GM12878 (cell line): ENCODE measurements at regions not wholly inside any gene's neighbourhood (a gene's known extent, or its start where the extent isn't known, plus 50 kb on each side); places are given as distances from the start of the nearest gene placed in this dataset.

Experiments used
- ATAC-seq: fragments of 200-7000 bp; cut with Tn5 transposase; 3 replicates; pipeline ENCODE4 v1.9.1; 2020; ENCODE audit warnings: mild to moderate bottlenecking, moderate library complexity
- BruUV-seq: library from RNA; stranded (reverse); fragments of 400-500 nt; replicated peaks from 2 replicates; lab custom pipeline; 2021; lab: Mats Ljungman, UMichigan
- CTCF ChIA-PET: fragments of 300-600 bp; sonication (Branson Sonifier 250); formaldehyde crosslinking; extraction: SDS; loops from one replicate; lab custom pipeline; 2021; ENCODE audit warnings: inconsistent platforms; lab: Yijun Ruan, JAX
- POLR2A ChIA-PET: fragments of 350-600 bp; formaldehyde crosslinking; extraction: SDS; loops from one replicate; lab custom pipeline; 2021; ENCODE audit warnings: inconsistent platforms; lab: Charles Lee
- RAD21 ChIA-PET: fragments of 300-600 bp; sonication (Branson Sonifier 250); formaldehyde crosslinking; loops from one replicate; lab custom pipeline; 2023; ENCODE audit warnings: antibody characterized with exemption; ENCODE audit not compliant: unreplicated experiment; lab: Charles Lee
- SMC1A ChIA-PET: fragments of 300-600 bp; sonication (Branson Sonifier 250); formaldehyde crosslinking; loops from one replicate; lab custom pipeline; 2023; ENCODE audit not compliant: unreplicated experiment, uncharacterized antibody; lab: Charles Lee
- DNase-seq: peaks from one replicate; pipeline ENCODE4 v3.0.0-alpha.2; 2011; ENCODE audit warnings: low read depth, low spot score
- FAIRE-seq: peaks from 3 replicates; lab custom pipeline; 2011; peaks lifted over from hg19 to GRCh38; lab: Jason Lieb, UNC
- H2AFZ ChIP-seq: 2 replicates; pipeline ENCODE4 v1.6.0; 2011; ENCODE audit warnings: low read depth, low read length, control low read depth; ENCODE audit not compliant: control insufficient read depth
- H3K27ac ChIP-seq: 2 replicates; pipeline ENCODE4 v1.5.1; 2011; ENCODE audit warnings: control low read depth; ENCODE audit not compliant: control insufficient read depth, insufficient read depth
- H3K27me3 ChIP-seq, 2 experiments: replicated peaks in 1 of 2; 2 replicates each; pipeline versions ENCODE4 v1.6.0 to v1.6.1; 2011; ENCODE audit warnings: low read length in 1 of 2; ENCODE audit not compliant: control insufficient read depth in 2 of 2, insufficient read depth in 2 of 2
- H3K36me3 ChIP-seq, 2 experiments: 2 replicates each; pipeline ENCODE4 v1.5.1; 2011; ENCODE audit warnings: low read length in 1 of 2; ENCODE audit not compliant: control insufficient read depth in 2 of 2, insufficient read depth in 2 of 2
- H3K4me1 ChIP-seq: 2 replicates; pipeline ENCODE4 v1.6.1; 2011; ENCODE audit warnings: mild to moderate bottlenecking, low read length, moderate library complexity, mixed read lengths; ENCODE audit not compliant: control insufficient read depth, insufficient read depth
- H3K4me2 ChIP-seq: 2 replicates; pipeline ENCODE4 v1.6.0; 2011; ENCODE audit warnings: control low read depth; ENCODE audit not compliant: control insufficient read depth, insufficient read depth
- H3K4me3 ChIP-seq: fragments of 200-600 bp; sonication (generic); 2 replicates; pipeline ENCODE4 v1.5.1; 2016
- H3K79me2 ChIP-seq: 2 replicates; pipeline ENCODE4 v1.6.0; 2011; ENCODE audit warnings: low read length; ENCODE audit not compliant: control insufficient read depth, insufficient read depth
- H3K9ac ChIP-seq: 2 replicates; pipeline ENCODE4 v1.8.0; 2011; ENCODE audit warnings: low read length, control low read depth, mixed read lengths; ENCODE audit not compliant: control insufficient read depth, insufficient read depth
- H3K9me3 ChIP-seq: replicated peaks from 3 replicates; pipeline ENCODE4 v1.5.1; 2011; ENCODE audit warnings: mild to moderate bottlenecking, low read length; ENCODE audit not compliant: control insufficient read depth, insufficient read depth
- H4K20me1 ChIP-seq: 2 replicates; pipeline ENCODE4 v1.6.0; 2011; ENCODE audit not compliant: control insufficient read depth, insufficient read depth
- CEBPB ChIP-seq, 2 experiments: fragments of 150-350 bp in 1 of 2; IDR thresholded peaks; 2 replicates each; pipeline ENCODE4 v1.6.1; 2012 to 2014; ENCODE audit warnings: low read depth in 2 of 2, low read length in 2 of 2, borderline replicate concordance in 1 of 2, inconsistent platforms in 1 of 2
- CEBPZ ChIP-seq: fragments of 150-350 bp; IDR thresholded peaks from 2 replicates; pipeline ENCODE4 v1.6.1; 2016; ENCODE audit warnings: low read depth, low read length
- NR2C2 ChIP-seq: IDR thresholded peaks from 2 replicates; pipeline ENCODE4 v1.6.1; 2011; ENCODE audit warnings: borderline replicate concordance, low read depth; ENCODE audit not compliant: control insufficient read depth, insufficient read length
- NR2F1 ChIP-seq: fragments of 450-650 bp; conservative IDR thresholded peaks from 2 replicates; pipeline ENCODE4 v1.6.1; 2017; ENCODE audit warnings: mild to moderate bottlenecking
- PAX8 ChIP-seq: fragments of 450-650 bp; IDR thresholded peaks from 2 replicates; pipeline ENCODE4 v1.6.1; 2017; ENCODE audit warnings: mild to moderate bottlenecking, moderate library complexity
- RAD21 ChIP-seq: IDR thresholded peaks from 2 replicates; pipeline ENCODE4 v1.6.1; 2011; ENCODE audit warnings: mild to moderate bottlenecking, low read depth, low read length, moderate library complexity; ENCODE audit not compliant: insufficient read depth
- SMC3 ChIP-seq: IDR thresholded peaks from 2 replicates; pipeline ENCODE4 v1.6.1; 2011; ENCODE audit warnings: low read length, improper control_type of control experiment, borderline replicate concordance
- TCF3 ChIP-seq: IDR thresholded peaks from 2 replicates; pipeline ENCODE4 v1.6.1; 2012; ENCODE audit warnings: low read depth, mild to moderate bottlenecking, low read length, borderline replicate concordance; ENCODE audit not compliant: insufficient read depth
- USF1 ChIP-seq: IDR thresholded peaks from 2 replicates; pipeline ENCODE4 v1.6.1; 2011; ENCODE audit warnings: borderline replicate concordance, low read depth, mild to moderate bottlenecking, moderate library complexity, mixed read lengths, low read length; ENCODE audit not compliant: insufficient read depth; ENCODE audit errors: extremely low read length
- ZNF217 ChIP-seq: fragments of 450-650 bp; IDR thresholded peaks from 2 replicates; pipeline ENCODE4 v1.6.1; 2017; ENCODE audit warnings: antibody characterized with exemption, mild to moderate bottlenecking
- ZNF24 ChIP-seq: fragments of 450-650 bp; IDR thresholded peaks from 2 replicates; pipeline ENCODE4 v1.6.1; 2017; ENCODE audit warnings: antibody characterized with exemption, mild to moderate bottlenecking
- ZNF274 ChIP-seq: IDR thresholded peaks from one replicate; pipeline ENCODE4 v1.8.0; 2011; ENCODE audit not compliant: insufficient read length, insufficient read depth
- whole genome bisulfite sequencing: methylation state at CpG from one replicate; pipeline ENCODE4 v1.1.6; 2016; ENCODE audit warnings: low lambda C conversion rate; ENCODE audit not compliant: insufficient replicate concordance, insufficient coverage; ENCODE audit errors: missing lambda C conversion rate; 5-methylcytosine and 5-hydroxymethylcytosine counted together
- in situ Hi-C: fragments of 300-500 bp; cut with MboI; formaldehyde crosslinking; loops from 9 replicates; pipeline ENCODE4 v1.14.3; 2018; ENCODE audit warnings: mixed read lengths
- intact Hi-C: fragments of 100-400 bp; cut with micrococcal nuclease; formaldehyde crosslinking; loops from one replicate; pipeline ENCODE4 v1.14.2; 2022; ENCODE audit not compliant: unreplicated experiment
- TF ChIP-seq, protein P1 (sequence below): fragments of 450-650 bp; IDR thresholded peaks from 2 replicates; pipeline ENCODE4 v1.6.1; 2017; ENCODE audit warnings: mild to moderate bottlenecking, moderate library complexity

DNA sequence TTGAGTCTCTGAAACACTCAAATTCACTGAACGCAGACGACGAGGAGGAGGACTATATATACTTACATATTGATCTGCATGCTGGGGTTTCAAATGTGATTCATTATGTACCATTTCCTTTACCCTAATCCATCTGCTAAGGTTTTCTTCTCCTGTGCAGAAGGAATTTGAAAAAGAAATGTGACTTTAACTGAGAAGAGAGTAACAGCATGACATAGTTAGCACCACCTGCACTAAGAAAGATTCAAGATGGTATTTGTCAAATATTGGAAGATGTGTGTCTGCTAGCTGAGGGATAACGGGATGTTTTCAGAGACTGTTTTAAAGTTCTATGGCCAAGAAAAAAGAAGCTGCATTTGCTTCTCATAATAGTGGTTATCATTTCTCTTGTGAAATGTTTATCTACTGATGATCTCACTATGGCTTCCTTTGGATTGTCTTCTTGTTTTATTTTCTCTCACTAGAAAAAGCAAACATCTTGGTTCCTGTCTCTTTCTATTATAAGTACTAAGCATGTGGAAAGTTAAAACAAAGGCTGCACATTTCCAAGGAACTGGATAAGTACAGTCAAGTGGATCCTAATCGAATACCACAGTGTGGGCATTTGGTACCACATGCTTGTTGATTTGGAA is 89.8 kb upstream of the TLE4 start:
- CTCF ChIA-PET = interaction anchor here (0.9 to 2.2 kb wide), 2 partner anchors 9 to 85 kb away, joined by 3 to 5 read pairs; no protein-coding TSS in a partner anchor
- Histone ChIP-seq H3K9me3 (no peaks in the 10 kb centered on the region), H3K4me1 (no peaks in the 10 kb centered on the region), H4K20me1 (no peaks in the 10 kb centered on the region), H3K79me2 (no peaks in the 10 kb centered on the region), H3K27ac (no peak overlapping the region), H3K4me3 (no peak overlapping the region), H3K27me3 (no peaks in the 10 kb centered on the region), H3K4me2 (no peak overlapping the region), H3K36me3 (no peaks in the 10 kb centered on the region), H2AFZ (no peak overlapping the region), H3K9ac (no peak overlapping the region)
- DNase-seq (no peak), ATAC-seq (no peak), FAIRE-seq (no peak)
- POLR2A ChIA-PET = no interaction called here
- no TSS peak for BruUV-seq
- TF ChIP-seq, protein P1, sequence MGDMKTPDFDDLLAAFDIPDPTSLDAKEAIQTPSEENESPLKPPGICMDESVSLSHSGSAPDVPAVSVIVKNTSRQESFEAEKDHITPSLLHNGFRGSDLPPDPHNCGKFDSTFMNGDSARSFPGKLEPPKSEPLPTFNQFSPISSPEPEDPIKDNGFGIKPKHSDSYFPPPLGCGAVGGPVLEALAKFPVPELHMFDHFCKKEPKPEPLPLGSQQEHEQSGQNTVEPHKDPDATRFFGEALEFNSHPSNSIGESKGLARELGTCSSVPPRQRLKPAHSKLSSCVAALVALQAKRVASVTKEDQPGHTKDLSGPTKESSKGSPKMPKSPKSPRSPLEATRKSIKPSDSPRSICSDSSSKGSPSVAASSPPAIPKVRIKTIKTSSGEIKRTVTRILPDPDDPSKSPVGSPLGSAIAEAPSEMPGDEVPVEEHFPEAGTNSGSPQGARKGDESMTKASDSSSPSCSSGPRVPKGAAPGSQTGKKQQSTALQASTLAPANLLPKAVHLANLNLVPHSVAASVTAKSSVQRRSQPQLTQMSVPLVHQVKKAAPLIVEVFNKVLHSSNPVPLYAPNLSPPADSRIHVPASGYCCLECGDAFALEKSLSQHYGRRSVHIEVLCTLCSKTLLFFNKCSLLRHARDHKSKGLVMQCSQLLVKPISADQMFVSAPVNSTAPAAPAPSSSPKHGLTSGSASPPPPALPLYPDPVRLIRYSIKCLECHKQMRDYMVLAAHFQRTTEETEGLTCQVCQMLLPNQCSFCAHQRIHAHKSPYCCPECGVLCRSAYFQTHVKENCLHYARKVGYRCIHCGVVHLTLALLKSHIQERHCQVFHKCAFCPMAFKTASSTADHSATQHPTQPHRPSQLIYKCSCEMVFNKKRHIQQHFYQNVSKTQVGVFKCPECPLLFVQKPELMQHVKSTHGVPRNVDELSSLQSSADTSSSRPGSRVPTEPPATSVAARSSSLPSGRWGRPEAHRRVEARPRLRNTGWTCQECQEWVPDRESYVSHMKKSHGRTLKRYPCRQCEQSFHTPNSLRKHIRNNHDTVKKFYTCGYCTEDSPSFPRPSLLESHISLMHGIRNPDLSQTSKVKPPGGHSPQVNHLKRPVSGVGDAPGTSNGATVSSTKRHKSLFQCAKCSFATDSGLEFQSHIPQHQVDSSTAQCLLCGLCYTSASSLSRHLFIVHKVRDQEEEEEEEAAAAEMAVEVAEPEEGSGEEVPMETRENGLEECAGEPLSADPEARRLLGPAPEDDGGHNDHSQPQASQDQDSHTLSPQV = no peak
- TF ChIP-seq RAD21 = no peak
- no peak for TF ChIP-seq CEBPB (IDR thresholded peaks at IDR 0.05; ENCODE audit: borderline replicate concordance in 1 of 2, low read depth in 2 of 2, low read length in 2 of 2)
- TF ChIP-seq NR2C2 = no peak
- no peak for TF ChIP-seq ZNF217
- no peak for TF ChIP-seq TCF3
- TF ChIP-seq NR2F1 = no peak
- no peak for TF ChIP-seq ZNF274
- TF ChIP-seq USF1 = no peak
- no peak for TF ChIP-seq SMC3
- TF ChIP-seq PAX8 = no peak
- TF ChIP-seq ZNF24 = no peak
- TF ChIP-seq CEBPZ = no peak
- intact Hi-C loops = no loop called here
- 60% methylated on average over 5 of the region's 5 CpGs for WGBS
- SMC1A ChIA-PET = interaction anchor here (0.5 to 1.4 kb wide), 5 partner anchors 12 to 156 kb away, joined by 3 to 5 read pairs (median 3); partner anchors contain the start of gene TLE4
- RAD21 ChIA-PET = interaction anchor here (1.2 to 2.4 kb wide), 2 partner anchors 90 to 92 kb away, joined by 3 to 8 read pairs; partner anchors contain the start of gene TLE4
- in situ Hi-C loops = no loop called here
